NCI-H1694 treated with DMSO at 0.1 percent for 48 hours (cell line): ENCODE measurements at regions not wholly inside any gene's neighbourhood (a gene's known extent, or its start where the extent isn't known, plus 50 kb on each side); places are given as distances from the start of the nearest gene placed in this dataset.
"Not testable (repeated sequence)": the region's sequence is repeated elsewhere in the genome, so short reads cannot be mapped to it uniquely, and the experiment has no call there.

ENCODE experiments used
- DNase-seq: peaks from one replicate; lab custom pipeline; 2025; lab: John Stamatoyannopoulos, UW

DNA sequence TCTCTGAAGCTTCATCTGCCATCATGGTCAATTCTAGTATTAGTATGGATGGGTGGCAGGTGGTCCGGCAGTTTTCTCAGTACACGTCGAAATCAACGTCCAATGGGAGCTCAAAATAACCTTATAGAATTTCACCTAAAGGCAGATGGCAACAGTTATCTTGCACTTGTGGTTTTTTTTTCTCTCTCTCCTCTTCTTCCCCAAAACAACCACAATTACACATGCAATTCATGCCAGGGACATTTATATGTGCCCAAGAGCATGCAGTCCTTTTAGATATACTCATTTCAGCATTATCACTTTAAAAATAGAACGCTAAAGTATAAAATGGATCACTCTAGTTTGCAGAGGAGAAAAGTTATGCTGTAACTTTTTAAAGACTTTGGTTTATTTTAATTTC lies 1428.9 kb upstream of the WWC1 start:
- DNase-seq: no peak

GRCh38 chr5:166865206-166865605 lies 1426.2 kb upstream of the WWC1 start:
- DNase-seq: no peak

GRCh38 chr5:166880456-166880855 lies 1411.0 kb upstream of the WWC1 start:
- no peak for DNase-seq

DNA sequence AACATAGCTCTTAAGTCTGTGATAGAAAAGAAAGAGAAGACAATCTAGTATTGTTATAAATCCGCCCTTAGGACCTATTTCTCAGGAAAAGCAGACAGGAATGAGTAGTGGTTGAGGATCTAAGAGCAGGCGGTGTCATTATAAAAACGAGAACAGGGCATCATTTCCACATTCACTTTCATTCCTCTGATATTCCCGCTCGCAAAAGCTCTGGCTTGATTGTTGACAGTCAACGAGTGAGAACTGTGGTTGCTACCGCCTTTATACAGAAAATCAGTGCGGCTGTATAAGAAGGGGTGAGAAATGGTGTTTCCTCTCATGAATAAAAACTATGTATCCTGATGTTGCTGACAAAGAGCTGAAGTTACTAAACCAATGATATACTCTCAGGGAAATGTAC lies 1409.6 kb upstream of the WWC1 start:
- no peak for DNase-seq

GRCh38 chr5:166883016-166883415 lies 1408.4 kb upstream of the WWC1 start:
- no peak for DNase-seq

DNA sequence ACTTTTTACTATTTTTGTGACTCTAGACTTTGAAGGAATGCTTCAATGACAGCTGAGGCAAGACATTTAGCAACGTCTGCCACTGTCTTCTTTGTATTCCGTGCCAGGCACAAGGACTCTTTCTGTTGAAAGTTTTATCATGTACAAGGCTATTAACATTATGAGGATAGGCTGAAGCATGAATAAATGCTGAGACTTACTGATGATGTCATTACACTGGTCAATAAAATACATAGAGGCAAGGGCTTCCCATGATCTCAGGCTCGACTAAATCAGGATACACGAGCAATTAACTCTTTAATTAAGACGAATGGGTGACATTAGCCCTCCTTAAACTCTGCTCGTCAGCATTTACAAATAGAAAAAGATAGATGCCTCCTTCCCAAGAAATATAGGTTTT lies 1393.3 kb upstream of the WWC1 start:
- DNase-seq: no peak

- no peak for DNase-seq
Observed at GRCh38 chr5:166899343-166899742, 1392.1 kb upstream of the WWC1 start.

DNA sequence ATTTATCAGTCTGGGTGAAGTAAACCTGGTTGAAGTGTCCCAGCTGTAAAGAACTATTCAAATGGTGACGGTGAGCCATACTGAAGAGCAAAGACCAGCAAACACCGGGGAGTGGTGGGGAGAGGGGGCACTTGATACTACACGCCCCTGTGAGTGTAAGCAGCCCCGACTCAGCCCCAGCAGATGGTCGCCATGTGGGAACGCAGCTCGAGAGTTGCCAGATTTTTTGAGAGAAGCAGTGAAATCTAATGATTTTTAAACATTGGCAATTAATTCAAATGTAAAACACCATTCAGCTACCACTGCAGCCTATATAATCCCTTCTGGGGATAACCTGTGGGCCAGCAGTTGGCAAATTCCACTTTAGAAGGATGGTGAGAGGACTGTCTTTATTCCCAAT lies 1386.9 kb upstream of the WWC1 start:
- no peak for DNase-seq

GRCh38 chr5:166906991-166907713 lies 1384.3 kb upstream of the WWC1 start:
- no peak for DNase-seq

DNA sequence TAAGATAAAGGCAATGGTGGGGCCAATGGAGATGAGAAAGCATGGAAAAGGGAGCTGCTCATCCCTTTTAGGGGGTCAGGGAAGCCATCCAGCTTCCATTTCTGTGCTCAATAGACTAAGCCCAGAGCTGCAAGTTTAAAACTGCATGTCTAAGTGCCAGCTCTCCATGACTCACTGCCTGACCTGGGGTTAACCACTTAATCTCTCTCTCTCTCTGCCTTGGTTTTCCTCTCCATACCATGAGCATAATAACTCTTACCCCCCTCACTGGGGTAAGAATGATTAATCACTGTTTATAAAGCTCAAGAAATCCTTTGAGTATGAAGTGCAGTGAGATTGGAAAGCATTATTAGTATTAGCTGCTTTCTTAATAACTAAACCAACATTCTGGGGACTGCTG lies 1382.4 kb upstream of the WWC1 start:
- no peak for DNase-seq

- DNase-seq: no peak
Observed at GRCh38 chr5:166909926-166910325, 1381.5 kb upstream of the WWC1 start.

GRCh38 chr5:166910995-166911394 lies 1380.5 kb upstream of the WWC1 start:
- DNase-seq: no peak

DNA sequence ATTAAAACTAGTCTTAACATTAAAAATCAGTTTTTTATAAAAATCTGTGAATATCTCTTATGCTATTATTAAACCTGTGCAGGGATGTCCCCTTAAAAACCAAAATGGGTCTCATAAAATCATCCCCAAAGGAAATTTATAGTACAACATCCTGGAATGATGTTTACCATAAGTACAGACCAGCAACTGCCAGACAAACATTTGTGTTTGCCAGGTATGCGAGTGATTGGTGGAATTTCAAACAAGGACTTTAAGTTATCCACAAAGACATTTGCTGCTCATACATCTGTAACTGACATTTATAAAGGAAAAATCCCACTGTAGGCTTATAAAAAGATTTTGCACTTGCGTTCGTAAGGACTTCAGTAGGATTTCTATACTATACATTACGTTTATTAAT lies 1375.4 kb upstream of the WWC1 start:
- DNase-seq: no peak

GRCh38 chr5:166926138-166926537 lies 1365.3 kb upstream of the WWC1 start:
- DNase-seq: no peak

DNA sequence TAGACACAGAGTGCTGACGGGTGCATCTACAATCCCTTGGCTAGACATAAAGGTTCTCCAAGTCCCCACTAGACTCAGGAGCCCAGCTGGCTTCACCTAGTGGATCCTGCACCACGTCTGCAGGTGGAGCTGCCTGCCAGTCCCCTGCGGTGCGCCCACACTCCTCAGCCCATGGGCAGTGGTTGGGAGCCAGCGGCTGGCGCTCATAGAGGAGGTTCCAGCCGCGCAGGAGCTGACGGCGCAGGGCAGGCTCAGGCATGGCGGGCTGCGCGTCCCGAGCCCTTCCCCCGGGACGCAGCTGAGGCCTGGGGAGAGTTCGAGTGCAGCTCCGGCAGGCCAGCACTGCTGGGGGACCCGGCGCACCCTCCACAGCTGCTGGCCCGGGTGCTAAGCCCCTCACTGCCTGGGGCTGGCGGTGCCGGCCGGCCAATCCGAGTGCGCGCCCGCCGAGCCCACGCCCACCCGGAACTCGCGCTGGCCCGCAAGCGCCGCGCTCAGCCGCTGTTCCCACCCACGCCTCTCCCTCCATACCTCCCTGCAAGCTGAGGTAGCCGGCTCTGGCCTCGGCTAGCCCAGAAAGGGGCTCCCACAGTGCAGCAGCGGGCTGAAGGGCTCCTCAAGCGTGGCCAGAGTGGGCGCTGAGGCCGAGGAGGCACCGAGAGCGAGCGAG lies 1364.5 kb upstream of the WWC1 start:
- DNase-seq: not testable (repeated sequence)

- no peak for DNase-seq
Observed at GRCh38 chr5:166936351-166936750, 1355.1 kb upstream of the WWC1 start.

DNA sequence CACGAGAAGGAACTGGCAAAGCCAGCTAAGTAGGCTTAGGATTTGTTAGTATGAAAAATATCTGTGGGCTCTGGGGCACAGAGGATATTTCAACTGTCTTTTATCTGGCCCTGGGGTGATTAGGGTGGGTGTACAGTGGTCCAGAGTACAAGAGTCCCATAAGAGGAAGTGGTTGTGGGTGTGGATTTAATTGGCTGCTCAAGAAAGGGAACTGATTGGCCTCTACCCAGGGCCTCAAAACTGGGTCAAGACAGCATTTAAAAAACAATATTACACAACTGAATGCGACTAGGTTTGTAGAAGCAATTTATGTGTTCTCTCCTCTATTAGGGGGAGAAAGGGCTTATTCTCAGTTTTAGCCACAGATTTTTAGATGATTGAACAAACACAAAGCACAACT lies 1353.4 kb upstream of the WWC1 start:
- DNase-seq: no peak

DNA sequence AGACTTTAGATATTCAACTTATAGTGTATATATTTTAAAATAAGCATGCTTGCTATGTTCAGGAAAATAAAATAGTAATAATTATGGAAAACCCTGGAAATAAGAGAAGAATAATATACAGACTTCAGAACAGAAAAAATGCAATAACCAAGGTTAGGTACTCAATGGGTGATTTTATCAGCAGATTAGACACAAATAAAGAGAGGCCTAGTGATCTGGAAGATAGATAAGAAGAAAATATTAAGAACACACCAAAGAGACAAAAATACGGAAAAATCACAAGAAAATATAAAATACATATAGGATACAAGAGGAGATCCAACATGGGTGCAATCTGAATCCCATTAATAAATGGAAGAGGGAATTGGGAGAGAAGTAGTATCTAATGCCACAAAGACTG lies 1348.5 kb upstream of the WWC1 start:
- DNase-seq: no peak

DNA sequence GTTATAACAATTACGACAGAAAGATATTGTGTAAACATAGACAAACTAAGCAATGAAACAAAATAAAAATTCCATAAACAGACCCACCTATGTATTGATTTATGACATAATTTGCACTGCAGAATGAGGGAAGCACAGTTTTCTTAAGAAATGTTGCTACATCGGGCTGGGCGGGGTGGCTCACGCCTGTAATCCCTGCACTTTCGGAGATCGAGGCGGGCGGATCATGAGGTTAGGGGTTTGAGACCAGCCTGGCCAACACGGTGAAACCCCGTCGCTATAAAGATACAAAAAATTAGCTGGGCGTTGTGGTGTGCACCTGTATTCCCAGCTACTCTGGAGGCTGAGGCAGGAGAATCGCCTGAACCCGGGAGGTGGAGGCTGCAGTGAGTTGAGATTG lies 1344.4 kb upstream of the WWC1 start:
- DNase-seq: no peak

DNA sequence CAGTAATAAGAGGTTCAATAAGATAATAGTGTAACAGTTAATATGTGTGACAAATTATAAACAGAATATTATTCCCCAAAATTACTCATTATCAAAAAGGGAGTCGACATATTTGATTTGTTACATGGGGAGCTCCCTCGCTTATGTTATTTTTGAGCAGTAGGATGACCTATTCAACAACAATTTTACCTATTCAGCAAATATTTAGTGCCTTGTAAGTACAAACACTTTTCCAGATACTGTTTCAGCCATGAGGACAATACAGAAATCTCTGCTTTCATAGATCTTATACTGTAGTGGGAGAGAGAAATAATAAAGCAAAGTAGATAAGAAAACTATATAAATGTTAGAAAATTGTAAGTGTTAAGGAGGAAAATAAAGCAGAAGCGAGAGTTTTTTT lies 1342.8 kb upstream of the WWC1 start:
- no peak for DNase-seq

- DNase-seq: no peak
Observed at GRCh38 chr5:166952048-166952447, 1339.4 kb upstream of the WWC1 start.

GRCh38 chr5:166957782-166958181 lies 1333.7 kb upstream of the WWC1 start:
- DNase-seq: no peak

- no peak for DNase-seq
Observed at GRCh38 chr5:166959766-166960165, 1331.7 kb upstream of the WWC1 start.

DNA sequence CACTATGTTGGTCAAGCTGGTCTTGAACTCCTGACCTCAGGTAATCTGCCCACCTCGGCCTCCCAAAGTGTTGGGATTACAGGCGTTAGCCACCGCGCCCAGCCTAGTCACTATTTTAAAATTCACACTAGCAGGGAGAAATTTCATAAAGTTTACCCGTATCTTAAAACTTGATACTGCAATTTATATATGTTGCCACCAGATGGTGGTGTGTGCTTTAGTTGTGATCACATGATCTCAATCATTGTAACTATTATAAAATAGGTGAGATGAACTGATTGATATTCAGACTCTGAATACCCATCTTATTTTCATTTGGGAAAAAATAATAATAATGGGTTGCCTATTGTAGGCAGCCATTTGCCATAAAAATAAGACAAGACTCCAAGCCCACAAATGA lies 1330.4 kb upstream of the WWC1 start:
- peak; percentile 2 for DNase-seq
